SK-N-SH (cell line): ENCODE measurements at regions not wholly inside any gene's neighbourhood (a gene's known extent, or its start where the extent isn't known, plus 50 kb on each side); places are given as distances from the start of the nearest gene placed in this dataset.

Source experiments
- CHD2 ChIP-seq: fragments of 150-350 bp; IDR thresholded peaks from 2 replicates; pipeline ENCODE4 v1.6.1; 2018; ENCODE audit warnings: low read length; ENCODE audit not compliant: partially characterized antibody
- CTCF ChIP-seq: fragments of 200-600 bp; sonication (generic); IDR thresholded peaks from 2 replicates; pipeline ENCODE4 v1.6.1; 2017; ENCODE audit warnings: antibody characterized with exemption, mild to moderate bottlenecking, moderate library complexity
- POLR2AphosphoS5 ChIP-seq: IDR thresholded peaks from 2 replicates; pipeline ENCODE4 v1.6.1; 2012; ENCODE audit warnings: low read depth, low read length
- REST ChIP-seq: IDR thresholded peaks from 2 replicates; pipeline ENCODE4 v1.6.1; 2012; ENCODE audit warnings: mild to moderate bottlenecking, low read depth, low read length, moderate library complexity
- RFX5 ChIP-seq: IDR thresholded peaks from 2 replicates; pipeline ENCODE4 v1.6.1; 2012; ENCODE audit warnings: mild to moderate bottlenecking, improper control_type of control experiment, low read length
- TEAD4 ChIP-seq: IDR thresholded peaks from 2 replicates; pipeline ENCODE4 v1.4.0; 2012; ENCODE audit warnings: mild to moderate bottlenecking, borderline replicate concordance; ENCODE audit not compliant: insufficient read depth
- ZBTB33 ChIP-seq: IDR thresholded peaks from 2 replicates; pipeline ENCODE4 v1.4.0; 2012; ENCODE audit warnings: low read depth, borderline replicate concordance

DNA sequence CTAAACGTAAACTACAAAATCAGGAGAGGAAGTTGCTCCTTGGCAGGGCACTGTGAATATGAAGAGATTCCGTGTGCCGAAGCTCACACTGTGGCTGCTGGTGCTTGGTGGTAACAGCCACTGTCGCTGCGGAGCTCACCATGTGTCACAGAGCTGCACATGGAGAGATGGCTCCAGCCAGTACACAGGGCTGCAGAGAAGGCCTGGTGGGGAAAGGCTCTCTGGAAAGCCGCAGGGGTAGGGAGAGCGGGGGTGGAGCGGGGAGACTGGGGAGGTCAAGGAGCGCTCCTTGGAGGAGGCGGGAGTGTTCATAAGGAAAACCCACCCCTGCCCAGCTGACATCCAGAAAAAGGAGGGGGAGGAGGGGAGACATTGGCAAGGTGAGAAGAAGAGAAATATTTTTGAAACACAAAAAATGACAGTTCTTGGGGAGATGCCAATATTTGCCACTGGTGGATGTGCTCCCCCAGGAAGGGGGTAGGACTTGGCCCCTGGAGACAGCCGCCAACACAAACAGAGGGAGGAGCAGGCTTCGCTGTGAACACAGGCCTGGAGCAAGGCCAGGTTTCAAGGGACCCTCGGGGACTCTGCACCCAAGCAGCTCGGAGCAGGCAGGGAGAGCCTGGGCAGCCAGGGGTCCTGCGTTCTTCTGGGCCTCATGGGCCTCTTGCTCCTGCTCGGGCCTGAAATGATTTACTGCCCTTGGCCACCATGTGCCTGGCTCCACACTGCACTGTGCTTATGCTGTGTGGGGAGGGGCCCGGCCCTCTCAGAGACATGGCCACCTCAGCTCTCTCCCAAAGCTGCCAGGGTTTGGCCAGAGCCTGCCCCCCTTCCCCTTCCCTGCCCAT, 102.6 kb upstream of the GLI2 start:
- no peak for TF ChIP-seq REST
- TF ChIP-seq CTCF: no peak
- no peak for TF ChIP-seq TEAD4
- no peak for TF ChIP-seq ZBTB33
- no peak for TF ChIP-seq RFX5
- no peak for TF ChIP-seq CHD2
- no peak for TF ChIP-seq POLR2AphosphoS5
